Mucosa of descending colon (tissue), 3 donors: ENCODE measurements at regions not wholly inside any gene's neighbourhood (a gene's known extent, or its start where the extent isn't known, plus 50 kb on each side); places are given as distances from the start of the nearest gene placed in this dataset.

Experiments
- ATAC-seq: fragments of 200-7000 bp; cut with Tn5 transposase; one replicate; pipeline ENCODE4 v1.9.1; 2020; ENCODE audit warnings: mild to moderate bottlenecking, moderate library complexity
- DNase-seq, 3 donors: peaks; one replicate each; pipeline ENCODE4 v3.0.0-alpha.2; 2020
- H3K36me3 ChIP-seq: fragments of 200-600 bp; one replicate; pipeline ENCODE4 v1.8.0; 2021; ENCODE audit warnings: low read depth, mild to moderate bottlenecking
- H3K4me1 ChIP-seq: fragments of 200-600 bp; one replicate; pipeline ENCODE4 v1.8.0; 2021; ENCODE audit warnings: low read depth, mild to moderate bottlenecking
- H3K4me3 ChIP-seq: fragments of 200-600 bp; one replicate; pipeline ENCODE4 v1.8.0; 2021; ENCODE audit warnings: mild to moderate bottlenecking
- H3K9me3 ChIP-seq: fragments of 200-600 bp; one replicate; pipeline ENCODE4 v1.8.0; 2021; ENCODE audit warnings: mild to moderate bottlenecking
- CTCF ChIP-seq: fragments of 200-600 bp; IDR thresholded peaks from one replicate; pipeline ENCODE4 v1.8.0; 2022; ENCODE audit warnings: antibody characterized with exemption, mild to moderate bottlenecking
- intact Hi-C, 2 donors: fragments of 100-400 bp; cut with DNase I in 1 of 2; cut with micrococcal nuclease in 1 of 2; formaldehyde crosslinking; loops; one replicate each; pipeline versions ENCODE4 v1.11.0 to v1.11.1; 2022; cut with DNase I, micrococcal nuclease
- donor health status: DM: no; HTN: no; CAD: no; lungs with moderate emphysema.
- donor health status: DM: no; HTN: no; CAD: no.
- donor health status: DM: no; HTN: yes; CAD: no.

GRCh38 chr4:177557416-177557815 is 115.2 kb upstream of the AGA start:
- no peak overlapping the region for H3K4me3 ChIP-seq
- no peaks in the 10 kb centered on the region for H3K9me3 ChIP-seq
- ATAC-seq (no peak), DNase-seq (no peak)
- H3K4me1 ChIP-seq, result peaks cover 5% of the 10 kb centered on the region
- intact Hi-C loops, result no loop called here
- no peaks in the 10 kb centered on the region for H3K36me3 ChIP-seq
- no peak for TF ChIP-seq CTCF

- H3K4me3 ChIP-seq, result no peak overlapping the region
- intact Hi-C loops, result no loop called here
- no peak for DNase-seq
- no peak for ATAC-seq
- H3K9me3 ChIP-seq, result no peaks in the 10 kb centered on the region
- peaks cover 5% of the 10 kb centered on the region for H3K4me1 ChIP-seq
- no peak for TF ChIP-seq CTCF
- H3K36me3 ChIP-seq, result no peaks in the 10 kb centered on the region
These were observed 116.8 kb upstream of the AGA start for GRCh38 chr4:177558995-177559394.

- Histone ChIP-seq H3K36me3 (no peaks in the 10 kb centered on the region), H3K9me3 (no peaks in the 10 kb centered on the region), H3K4me3 (no peak overlapping the region), H3K4me1 (peaks cover 5% of the 10 kb centered on the region)
- ATAC-seq (no peak), DNase-seq (no peak)
- intact Hi-C loops, result no loop called here
- TF ChIP-seq CTCF, result no peak
These were observed 119.9 kb upstream of the AGA start for GRCh38 chr4:177562163-177562562.

- Histone ChIP-seq H3K4me3 (no peak overlapping the region), H3K9me3 (no peaks in the 10 kb centered on the region), H3K36me3 (no peaks in the 10 kb centered on the region), H3K4me1 (peaks cover 5% of the 10 kb centered on the region)
- TF ChIP-seq CTCF, result no peak
- intact Hi-C loops, result no loop called here
- ATAC-seq, result no peak
- no peak for DNase-seq
These were observed 120.6 kb upstream of the AGA start for GRCh38 chr4:177562859-177563258.

- intact Hi-C loops, result no loop called here
- no peak for TF ChIP-seq CTCF
- no peak for ATAC-seq
- H3K4me1 ChIP-seq, result no peaks in the 10 kb centered on the region
- H3K36me3 ChIP-seq, result no peaks in the 10 kb centered on the region
- no peak for DNase-seq
- no peaks in the 10 kb centered on the region for H3K9me3 ChIP-seq
- H3K4me3 ChIP-seq, result no peak overlapping the region
These were observed 124.5 kb upstream of the AGA start for GRCh38 chr4:177566691-177567090.

- Histone ChIP-seq H3K9me3 (no peaks in the 10 kb centered on the region), H3K4me1 (no peaks in the 10 kb centered on the region), H3K4me3 (no peak overlapping the region), H3K36me3 (no peaks in the 10 kb centered on the region)
- DNase-seq (no peak), ATAC-seq (no peak)
- intact Hi-C loops, result no loop called here
- TF ChIP-seq CTCF, result no peak
These were observed 126.7 kb upstream of the AGA start for GRCh38 chr4:177568931-177569330.
